PC-9 (cell line): ENCODE measurements at regions not wholly inside any gene's neighbourhood (a gene's known extent, or its start where the extent isn't known, plus 50 kb on each side); places are given as distances from the start of the nearest gene placed in this dataset.

Experiments
- BruUV-seq: library from RNA; stranded (reverse); fragments of 400-500 nt; replicated peaks from 2 replicates; lab custom pipeline; 2021; lab: Mats Ljungman, UMichigan
- CTCF ChIA-PET: fragments of 300-600 bp; sonication (Branson Sonifier 250); formaldehyde crosslinking; loops from one replicate; lab custom pipeline; 2022; ENCODE audit warnings: antibody characterized with exemption; lab: Charles Lee
- POLR2A ChIA-PET: fragments of 300-600 bp; sonication (Branson Sonifier 250); formaldehyde crosslinking; loops from one replicate; lab custom pipeline; 2022; ENCODE audit warnings: antibody characterized with exemption; ENCODE audit not compliant: unreplicated experiment; lab: Charles Lee
- DNase-seq, 2 experiments: peaks; one replicate each; pipeline versions ENCODE4 v3.0.0 to v3.0.0-alpha.2; 2015 to 2022; ENCODE audit warnings: mixed read lengths in 1 of 2
- H2AFZ ChIP-seq: fragments of 200-600 bp; sonication (generic); 2 replicates; pipeline ENCODE4 v1.8.1; 2017; ENCODE audit warnings: antibody characterized with exemption
- H3F3A ChIP-seq: fragments of 200-600 bp; sonication (generic); 2 replicates; pipeline ENCODE4 v1.8.1; 2017; ENCODE audit warnings: antibody characterized with exemption, mild to moderate bottlenecking, low read depth; ENCODE audit not compliant: insufficient read depth
- H3K27ac ChIP-seq: fragments of 200-600 bp; sonication (generic); 2 replicates; pipeline ENCODE4 v1.6.1; 2016; ENCODE audit warnings: mixed run types
- H3K27me3 ChIP-seq: fragments of 200-600 bp; sonication (generic); 2 replicates; pipeline ENCODE4 v1.6.1; 2016; ENCODE audit warnings: low read depth, mixed run types; ENCODE audit not compliant: insufficient read depth
- H3K36me3 ChIP-seq: fragments of 200-600 bp; sonication (generic); 2 replicates; pipeline ENCODE4 v1.6.1; 2016; ENCODE audit warnings: low read depth, mixed run types
- H3K4me1 ChIP-seq: fragments of 200-600 bp; sonication (generic); replicated peaks from 2 replicates; pipeline ENCODE4 v1.6.1; 2016; ENCODE audit warnings: mixed run types; ENCODE audit not compliant: insufficient read depth
- H3K4me2 ChIP-seq: fragments of 200-600 bp; sonication (generic); 2 replicates; pipeline ENCODE4 v1.6.1; 2017; ENCODE audit warnings: mixed run types
- H3K4me3 ChIP-seq: fragments of 200-600 bp; sonication (generic); 2 replicates; pipeline ENCODE4 v1.6.1; 2016; ENCODE audit warnings: mixed run types
- H3K79me2 ChIP-seq: fragments of 200-600 bp; sonication (generic); 2 replicates; pipeline ENCODE4 v1.6.1; 2017; ENCODE audit warnings: low read depth, mixed run types
- H3K9me2 ChIP-seq: fragments of 200-600 bp; sonication (generic); 2 replicates; pipeline ENCODE4 v1.8.1; 2017; ENCODE audit warnings: mild to moderate bottlenecking; ENCODE audit not compliant: insufficient read depth
- H3K9me3 ChIP-seq: fragments of 200-600 bp; sonication (generic); 2 replicates; pipeline ENCODE4 v1.8.1; 2016; ENCODE audit warnings: low read depth; ENCODE audit not compliant: insufficient read depth
- H4K20me1 ChIP-seq: fragments of 200-600 bp; sonication (generic); 2 replicates; pipeline ENCODE4 v1.8.1; 2017; ENCODE audit not compliant: insufficient read depth
- CTCF ChIP-seq: fragments of 200-600 bp; sonication (generic); conservative IDR thresholded peaks from 2 replicates; pipeline ENCODE4 v1.6.1; 2017; ENCODE audit warnings: mixed run types, antibody characterized with exemption, mild to moderate bottlenecking, moderate library complexity
- EZH2 ChIP-seq: fragments of 200-600 bp; sonication (generic); IDR thresholded peaks from 2 replicates; pipeline ENCODE4 v1.8.0; 2017; ENCODE audit warnings: antibody characterized with exemption, low read depth
- intact Hi-C: fragments of 100-400 bp; cut with micrococcal nuclease; formaldehyde crosslinking; loops from one replicate; pipeline ENCODE4 v1.10.0; 2022; ENCODE audit not compliant: unreplicated experiment

DNA sequence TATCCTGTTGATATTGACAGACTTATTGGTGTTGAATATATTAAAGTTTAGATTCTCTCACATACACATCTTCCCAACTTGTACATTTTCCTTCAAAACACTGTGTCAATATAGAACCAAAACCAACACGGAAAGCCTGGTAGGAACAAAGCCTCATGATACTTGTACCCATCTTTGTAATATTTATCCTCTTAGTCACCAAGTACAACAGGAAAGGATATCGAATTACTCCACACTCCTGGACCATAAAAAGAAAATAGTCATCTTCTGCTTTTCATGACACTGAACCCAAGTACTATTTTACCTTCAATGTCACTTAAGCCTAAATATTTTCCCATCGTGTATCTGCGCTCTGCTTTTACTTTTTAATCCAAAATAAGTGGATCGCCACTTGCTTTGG lies 702.9 kb upstream of the PCDH9 start:
- H3F3A ChIP-seq: no peaks in the 10 kb centered on the region
- no TSS peak for BruUV-seq
- no peak for DNase-seq
- POLR2A ChIA-PET: no interaction called here
- H3K79me2 ChIP-seq: no peaks in the 10 kb centered on the region
- CTCF ChIA-PET: no interaction called here
- no peaks in the 10 kb centered on the region for H3K27me3 ChIP-seq
- no peaks in the 10 kb centered on the region for H3K9me3 ChIP-seq
- H3K36me3 ChIP-seq: no peaks in the 10 kb centered on the region
- no peaks in the 10 kb centered on the region for H3K9me2 ChIP-seq
- no peak overlapping the region for H3K4me3 ChIP-seq
- H3K4me2 ChIP-seq: no peak overlapping the region
- H3K4me1 ChIP-seq: no peaks in the 10 kb centered on the region
- no peak overlapping the region for H3K27ac ChIP-seq
- H4K20me1 ChIP-seq: no peaks in the 10 kb centered on the region
- intact Hi-C loops: no loop called here
- TF ChIP-seq CTCF: no peak
- no peak for TF ChIP-seq EZH2
- H2AFZ ChIP-seq: no peak overlapping the region

GRCh38 chr13:67917291-67917987 lies 687.3 kb upstream of the PCDH9 start:
- Histone ChIP-seq H3K4me1 (no peaks in the 10 kb centered on the region), H3K79me2 (no peaks in the 10 kb centered on the region), H3K36me3 (no peaks in the 10 kb centered on the region), H3F3A (no peaks in the 10 kb centered on the region), H3K27ac (no peak overlapping the region), H4K20me1 (no peaks in the 10 kb centered on the region), H2AFZ (no peak overlapping the region), H3K9me3 (no peaks in the 10 kb centered on the region), H3K27me3 (no peaks in the 10 kb centered on the region), H3K9me2 (no peaks in the 10 kb centered on the region), H3K4me2 (no peak overlapping the region), H3K4me3 (no peak overlapping the region)
- ChIA-PET CTCF (no interaction called here), POLR2A (no interaction called here)
- DNase-seq: no peak
- BruUV-seq: no TSS peak
- TF ChIP-seq CTCF (no peak), EZH2 (no peak)
- intact Hi-C loops: no loop called here

GRCh38 chr13:67916650-67917049 lies 686.5 kb upstream of the PCDH9 start:
- H3K4me1 ChIP-seq: no peaks in the 10 kb centered on the region
- no peaks in the 10 kb centered on the region for H3K36me3 ChIP-seq
- POLR2A ChIA-PET: no interaction called here
- no peaks in the 10 kb centered on the region for H3K27me3 ChIP-seq
- CTCF ChIA-PET: no interaction called here
- no peak overlapping the region for H3K27ac ChIP-seq
- no peak overlapping the region for H3K4me2 ChIP-seq
- H3K9me2 ChIP-seq: no peaks in the 10 kb centered on the region
- H3F3A ChIP-seq: no peaks in the 10 kb centered on the region
- no peaks in the 10 kb centered on the region for H3K9me3 ChIP-seq
- no peaks in the 10 kb centered on the region for H3K79me2 ChIP-seq
- TF ChIP-seq EZH2 (no peak), CTCF (no peak)
- no peak overlapping the region for H2AFZ ChIP-seq
- DNase-seq: no peak
- BruUV-seq: no TSS peak
- no peak overlapping the region for H3K4me3 ChIP-seq
- H4K20me1 ChIP-seq: no peaks in the 10 kb centered on the region
- intact Hi-C loops: no loop called here
